Transverse colon (tissue), 4 donors: ENCODE measurements at regions not wholly inside any gene's neighbourhood (a gene's known extent, or its start where the extent isn't known, plus 50 kb on each side); places are given as distances from the start of the nearest gene placed in this dataset.

Experiments
- DNase-seq: peaks from one replicate; pipeline ENCODE4 v3.0.0-alpha.2; 2019
- H3K27ac ChIP-seq, 4 donors: fragments of 200-600 bp; sonication (generic); 2 replicates each; pipeline ENCODE4 v1.5.1; 2016 to 2018; ENCODE audit warnings: inconsistent platforms in 4 of 4
- H3K27me3 ChIP-seq: fragments of 200-600 bp; sonication (generic); 2 replicates; pipeline ENCODE4 v1.5.1; 2017; ENCODE audit warnings: inconsistent platforms
- H3K36me3 ChIP-seq, 4 donors: fragments of 200-600 bp; sonication (generic); 2 replicates each; pipeline ENCODE4 v1.5.1; 2017 to 2019; ENCODE audit warnings: inconsistent platforms in 4 of 4
- H3K4me1 ChIP-seq, 4 donors: fragments of 200-600 bp; sonication (generic); 2 replicates each; pipeline ENCODE4 v1.5.1; 2017 to 2020; ENCODE audit warnings: inconsistent platforms in 4 of 4
- H3K4me3 ChIP-seq, 4 donors: fragments of 200-600 bp; sonication (generic); 1 replicate in 1 of 4; 2 replicates in 3 of 4; pipeline versions ENCODE4 v1.5.1 to v1.6.1; 2017 to 2019; ENCODE audit warnings: inconsistent platforms in 4 of 4
- H3K9me3 ChIP-seq, 2 donors: fragments of 200-600 bp; sonication (generic); 2 replicates each; pipeline ENCODE4 v1.5.1; 2017 to 2019; ENCODE audit warnings: inconsistent platforms in 2 of 2
- EP300 ChIP-seq: sonication (generic); formaldehyde crosslinking; IDR thresholded peaks from one replicate; pipeline ENCODE4 v1.6.1; 2017; ENCODE audit warnings: antibody characterized with exemption, low read depth
- POLR2A ChIP-seq: fragments of 450-650 bp; IDR thresholded peaks from one replicate; pipeline ENCODE4 v1.6.1; 2016; ENCODE audit warnings: antibody characterized with exemption, mild to moderate bottlenecking, moderate library complexity
- POLR2AphosphoS5 ChIP-seq, 3 donors: sonication (generic); formaldehyde crosslinking; IDR thresholded peaks; one replicate each; pipeline ENCODE4 v1.6.1; 2016; ENCODE audit warnings: antibody characterized with exemption in 3 of 3
- WGBS, 2 donors: methylation state at CpG; one replicate each; pipeline ENCODE4 v1.1.5; 2018; ENCODE audit warnings: low coverage in 1 of 2; 5-methylcytosine and 5-hydroxymethylcytosine counted together
- in situ Hi-C, 4 donors: fragments of 200-750 bp; cut with MboI; loops; one replicate each; pipeline versions ENCODE4 v1.15.0 to v1.15.1; 2017; ENCODE audit warnings: low sequenced_read_pairs in 3 of 4, low pct_ligation_motif_present in 1 of 4, low pct_unique_long_range_greater_than_20kb in 1 of 4
- intact Hi-C: fragments of 100-400 bp; cut with DNase I; formaldehyde crosslinking; loops from one replicate; pipeline ENCODE4 v1.15.1; 2023; ENCODE audit warnings: low total_unique reads
- TF ChIP-seq, protein P1 (sequence below), 5 experiments: fragments of 200-600 bp in 3 of 5; fragments of 450-650 bp in 2 of 5; sonication (generic) in 3 of 5; IDR thresholded peaks; 1 replicate in 2 of 5; 2 replicates in 3 of 5; pipeline ENCODE4 v1.5.1; 2016 to 2017; ENCODE audit warnings: antibody characterized with exemption in 5 of 5, inconsistent platforms in 3 of 5, mild to moderate bottlenecking in 2 of 5, moderate library complexity in 1 of 5

DNA sequence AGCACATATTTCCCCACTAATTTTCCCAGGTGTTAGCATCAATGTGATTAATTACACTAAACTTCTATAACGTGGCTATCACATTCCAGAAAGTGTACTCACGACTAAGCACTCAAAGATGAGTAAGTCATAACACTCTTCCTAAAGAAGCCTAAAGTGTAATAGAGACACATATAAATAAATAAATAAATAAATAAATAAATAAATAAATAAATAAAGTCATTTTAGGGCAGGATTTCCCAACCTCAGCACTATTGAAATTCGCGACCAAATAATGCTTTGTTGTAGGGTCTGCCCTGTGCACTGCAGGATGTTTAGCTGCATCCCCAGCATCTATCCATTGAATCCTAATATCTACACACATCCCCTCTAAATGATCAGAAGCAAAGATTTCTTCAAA, 390.9 kb downstream of the CDH7 start:
- intact Hi-C loops: no loop called here
- in situ Hi-C loops: no loop called here

DNA sequence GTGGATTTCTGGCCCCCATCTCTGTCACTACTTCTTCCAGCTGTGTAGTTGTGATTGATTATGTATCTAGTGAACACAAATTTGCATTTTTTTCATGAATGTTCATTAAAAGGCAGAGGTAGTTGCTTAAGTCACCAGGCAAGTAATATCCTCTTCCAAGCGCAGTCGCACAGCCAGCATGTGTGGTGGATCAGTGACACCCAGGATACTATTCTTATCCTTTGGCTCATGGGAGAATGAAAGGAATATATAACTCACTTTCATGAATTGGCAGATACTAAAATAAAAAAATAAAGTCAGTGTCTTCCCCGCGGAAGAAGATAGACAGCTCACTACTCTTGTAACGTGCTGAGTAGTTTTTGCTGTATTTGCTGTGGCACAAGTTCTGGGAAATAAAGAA, 387.8 kb downstream of the CDH7 start:
- WGBS, 2 donors: 85 to 86% methylated on average over 5 of the region's 5 CpGs
- Histone ChIP-seq H3K4me1 (no peaks in the 10 kb centered on the region), H3K27me3 (no peaks in the 10 kb centered on the region), H3K27ac (no peak overlapping the region), H3K4me3 (no peak overlapping the region), H3K36me3 (no peaks in the 10 kb centered on the region), H3K9me3 (no peaks in the 10 kb centered on the region)
- no peak for TF ChIP-seq POLR2AphosphoS5 (IDR thresholded peaks at IDR 0.05)
- TF ChIP-seq, protein P1, sequence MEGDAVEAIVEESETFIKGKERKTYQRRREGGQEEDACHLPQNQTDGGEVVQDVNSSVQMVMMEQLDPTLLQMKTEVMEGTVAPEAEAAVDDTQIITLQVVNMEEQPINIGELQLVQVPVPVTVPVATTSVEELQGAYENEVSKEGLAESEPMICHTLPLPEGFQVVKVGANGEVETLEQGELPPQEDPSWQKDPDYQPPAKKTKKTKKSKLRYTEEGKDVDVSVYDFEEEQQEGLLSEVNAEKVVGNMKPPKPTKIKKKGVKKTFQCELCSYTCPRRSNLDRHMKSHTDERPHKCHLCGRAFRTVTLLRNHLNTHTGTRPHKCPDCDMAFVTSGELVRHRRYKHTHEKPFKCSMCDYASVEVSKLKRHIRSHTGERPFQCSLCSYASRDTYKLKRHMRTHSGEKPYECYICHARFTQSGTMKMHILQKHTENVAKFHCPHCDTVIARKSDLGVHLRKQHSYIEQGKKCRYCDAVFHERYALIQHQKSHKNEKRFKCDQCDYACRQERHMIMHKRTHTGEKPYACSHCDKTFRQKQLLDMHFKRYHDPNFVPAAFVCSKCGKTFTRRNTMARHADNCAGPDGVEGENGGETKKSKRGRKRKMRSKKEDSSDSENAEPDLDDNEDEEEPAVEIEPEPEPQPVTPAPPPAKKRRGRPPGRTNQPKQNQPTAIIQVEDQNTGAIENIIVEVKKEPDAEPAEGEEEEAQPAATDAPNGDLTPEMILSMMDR (IDR thresholded peaks at IDR 0.05): no peak
- DNase-seq: no peak
- in situ Hi-C loops: no loop called here
- intact Hi-C loops: no loop called here

More for the DNA sequence above, 390.9 kb downstream of the CDH7 start:
- Histone ChIP-seq H3K4me3 (no peak overlapping the region), H3K27ac (no peak overlapping the region), H3K36me3 (no peaks in the 10 kb centered on the region), H3K9me3 (no peaks in the 10 kb centered on the region), H3K27me3 (no peaks in the 10 kb centered on the region), H3K4me1 (no peaks in the 10 kb centered on the region)
- DNase-seq: no peak
- TF ChIP-seq POLR2AphosphoS5 (IDR thresholded peaks at IDR 0.05): no peak
- TF ChIP-seq, protein P1 (IDR thresholded peaks at IDR 0.05): no peak
- no peak for TF ChIP-seq POLR2A
- TF ChIP-seq EP300: no peak
- 82% methylated on average over 4 of the region's 4 CpGs for WGBS, 2 donors

DNA sequence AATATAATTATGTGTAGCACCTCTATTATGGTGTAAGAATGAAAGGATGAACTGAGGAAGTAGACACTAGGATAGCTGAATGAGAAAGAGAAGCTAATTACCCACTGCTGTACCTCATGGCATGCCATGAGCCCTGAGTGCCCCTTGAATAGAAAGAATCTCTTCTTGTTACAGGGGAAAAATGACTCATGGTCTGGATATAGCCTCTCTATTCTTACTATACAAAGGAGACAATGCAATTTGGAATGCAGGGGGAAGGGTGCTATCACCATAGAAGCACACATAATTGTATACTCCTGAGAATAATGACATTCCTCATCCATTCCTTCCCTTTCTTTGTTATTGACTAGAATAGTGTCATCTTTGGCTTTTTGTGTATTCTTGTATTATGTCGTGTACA, 385.2 kb downstream of the CDH7 start:
- no peak overlapping the region for H3K4me3 ChIP-seq
- in situ Hi-C loops (no loop called here), intact Hi-C loops (no loop called here)
- no peak overlapping the region for H3K27ac ChIP-seq
- DNase-seq: no peak
- TF ChIP-seq, protein P1 (IDR thresholded peaks at IDR 0.05): no peak
- TF ChIP-seq POLR2A (no peak), EP300 (no peak), POLR2AphosphoS5 (IDR thresholded peaks at IDR 0.05) (no peak)
- no peaks in the 10 kb centered on the region for H3K9me3 ChIP-seq
- 73 to 82% methylated on average over 1 of the region's 1 CpG for WGBS, 2 donors
- H3K4me1 ChIP-seq: no peaks in the 10 kb centered on the region
- H3K36me3 ChIP-seq: no peaks in the 10 kb centered on the region
- H3K27me3 ChIP-seq: no peaks in the 10 kb centered on the region

DNA sequence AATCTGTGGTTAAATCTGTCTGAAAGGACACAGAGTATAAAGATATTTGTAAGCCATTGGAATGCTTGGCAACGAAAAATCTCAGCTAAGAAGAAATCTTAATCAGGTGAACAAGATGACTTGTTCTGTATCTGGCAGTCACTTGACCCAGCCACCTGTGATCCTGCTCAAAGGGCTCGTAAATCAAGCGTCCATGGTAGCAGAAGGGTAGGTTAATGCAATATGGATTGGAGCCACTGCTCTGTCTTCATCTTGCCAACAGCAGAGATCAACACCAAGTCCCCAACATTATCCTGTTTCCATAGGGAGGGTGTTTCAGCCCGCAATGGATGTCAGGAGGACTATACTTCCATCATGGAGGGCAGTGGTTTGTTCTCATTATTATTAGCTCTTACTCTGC, 378.4 kb downstream of the CDH7 start:
- WGBS, 2 donors: 40 to 69% methylated on average over 3 to 4 of the region's 4 CpGs

More for the DNA sequence above, 378.4 kb downstream of the CDH7 start:
- Histone ChIP-seq H3K27me3 (no peaks in the 10 kb centered on the region), H3K9me3 (no peaks in the 10 kb centered on the region), H3K36me3 (no peaks in the 10 kb centered on the region), H3K4me1 (no peaks in the 10 kb centered on the region), H3K27ac (no peak overlapping the region), H3K4me3 (no peak overlapping the region)
- TF ChIP-seq, protein P1 (IDR thresholded peaks at IDR 0.05): no peak
- no peak for TF ChIP-seq EP300
- no peak for TF ChIP-seq POLR2AphosphoS5 (IDR thresholded peaks at IDR 0.05)
- no peak for TF ChIP-seq POLR2A
- intact Hi-C loops (no loop called here), in situ Hi-C loops (no loop called here)
- DNase-seq: no peak
